K562 (cell line): ENCODE measurements at regions not wholly inside any gene's neighbourhood (a gene's known extent, or its start where the extent isn't known, plus 50 kb on each side); places are given as distances from the start of the nearest gene placed in this dataset.

Source experiments
- CXXC5 ChIP-seq: fragments of 250-450 bp; sonication (Bioruptor Pico); IDR thresholded peaks from 2 replicates; pipeline ENCODE4 v1.8.0; 2022; ENCODE audit warnings: inconsistent platforms, mild to moderate bottlenecking, moderate library complexity
- JUNB ChIP-seq: fragments of 450-650 bp; formaldehyde crosslinking; conservative IDR thresholded peaks from 2 replicates; pipeline ENCODE4 v1.4.0; 2020; ENCODE audit warnings: mild to moderate bottlenecking
- NFIC ChIP-seq: fragments of 450-650 bp; IDR thresholded peaks from 2 replicates; pipeline ENCODE4 v1.6.1; 2017; ENCODE audit warnings: mild to moderate bottlenecking, inconsistent platforms
- REST ChIP-seq, 2 experiments: fragments of 450-650 bp; formaldehyde crosslinking in 1 of 2; IDR thresholded peaks; 2 replicates each; pipeline versions ENCODE4 v1.4.0 to v1.6.1; 2014 to 2020; ENCODE audit warnings: mild to moderate bottlenecking in 2 of 2, borderline replicate concordance in 1 of 2, low read depth in 1 of 2
- SMAD4 ChIP-seq: fragments of 250-450 bp; sonication (Bioruptor Pico); conservative IDR thresholded peaks from 2 replicates; pipeline ENCODE4 v1.8.0; 2021; ENCODE audit warnings: inconsistent platforms, mild to moderate bottlenecking, moderate library complexity
- ZNF444 ChIP-seq: fragments of 250-450 bp; sonication (Bioruptor Pico); IDR thresholded peaks from 2 replicates; pipeline ENCODE4 v1.4.0; 2020; ENCODE audit warnings: mild to moderate bottlenecking, moderate library complexity
- TF ChIP-seq, protein P1 (sequence below), 3 experiments: IDR thresholded peaks in 2 of 3; conservative IDR thresholded peaks in 1 of 3; 2 replicates each; pipeline ENCODE4 v1.5.1; 2011 to 2012; ENCODE audit warnings: low read length in 3 of 3, mild to moderate bottlenecking in 3 of 3, control low read depth in 2 of 3, improper control_type of control experiment in 1 of 3, inconsistent platforms in 1 of 3, low read depth in 1 of 3, mixed read lengths in 1 of 3, moderate library complexity in 1 of 3; ENCODE audit not compliant: insufficient read depth in 2 of 3
- TF ChIP-seq, protein P2 (sequence below): fragments of 250-450 bp; sonication (Bioruptor Pico); IDR thresholded peaks from 2 replicates; pipeline ENCODE4 v1.8.0; 2022; ENCODE audit warnings: inconsistent platforms
- TF ChIP-seq, protein P3 (sequence below): fragments of 450-650 bp; conservative IDR thresholded peaks from 2 replicates; pipeline ENCODE4 v1.6.1; 2016; ENCODE audit warnings: missing genetic modification characterization, low read depth, mild to moderate bottlenecking, missing compliant biosample characterization, moderate library complexity

GRCh38 chr7:69038915-69039314 lies 559.4 kb upstream of the AUTS2 start:
- TF ChIP-seq ZNF444 (CRISPR knock-in tag) (no peak), SMAD4 (no peak), REST (IDR thresholded peaks at IDR 0.05; ENCODE audit: borderline replicate concordance) (no peak), REST (CRISPR knock-in tag; IDR thresholded peaks at IDR 0.05; ENCODE audit: low read depth) (no peak), NFIC (no peak), JUNB (CRISPR knock-in tag) (no peak), CXXC5 (CRISPR knock-in tag) (no peak)
- TF ChIP-seq, protein P1, sequence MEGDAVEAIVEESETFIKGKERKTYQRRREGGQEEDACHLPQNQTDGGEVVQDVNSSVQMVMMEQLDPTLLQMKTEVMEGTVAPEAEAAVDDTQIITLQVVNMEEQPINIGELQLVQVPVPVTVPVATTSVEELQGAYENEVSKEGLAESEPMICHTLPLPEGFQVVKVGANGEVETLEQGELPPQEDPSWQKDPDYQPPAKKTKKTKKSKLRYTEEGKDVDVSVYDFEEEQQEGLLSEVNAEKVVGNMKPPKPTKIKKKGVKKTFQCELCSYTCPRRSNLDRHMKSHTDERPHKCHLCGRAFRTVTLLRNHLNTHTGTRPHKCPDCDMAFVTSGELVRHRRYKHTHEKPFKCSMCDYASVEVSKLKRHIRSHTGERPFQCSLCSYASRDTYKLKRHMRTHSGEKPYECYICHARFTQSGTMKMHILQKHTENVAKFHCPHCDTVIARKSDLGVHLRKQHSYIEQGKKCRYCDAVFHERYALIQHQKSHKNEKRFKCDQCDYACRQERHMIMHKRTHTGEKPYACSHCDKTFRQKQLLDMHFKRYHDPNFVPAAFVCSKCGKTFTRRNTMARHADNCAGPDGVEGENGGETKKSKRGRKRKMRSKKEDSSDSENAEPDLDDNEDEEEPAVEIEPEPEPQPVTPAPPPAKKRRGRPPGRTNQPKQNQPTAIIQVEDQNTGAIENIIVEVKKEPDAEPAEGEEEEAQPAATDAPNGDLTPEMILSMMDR (IDR thresholded peaks at IDR 0.05 in 2 of 3, conservative IDR thresholded peaks at IDR 0.05 in 1 of 3; ENCODE audit: insufficient read depth in 2 of 3, low read depth in 1 of 3, low read length in 3 of 3) = no peak
- TF ChIP-seq, protein P2, sequence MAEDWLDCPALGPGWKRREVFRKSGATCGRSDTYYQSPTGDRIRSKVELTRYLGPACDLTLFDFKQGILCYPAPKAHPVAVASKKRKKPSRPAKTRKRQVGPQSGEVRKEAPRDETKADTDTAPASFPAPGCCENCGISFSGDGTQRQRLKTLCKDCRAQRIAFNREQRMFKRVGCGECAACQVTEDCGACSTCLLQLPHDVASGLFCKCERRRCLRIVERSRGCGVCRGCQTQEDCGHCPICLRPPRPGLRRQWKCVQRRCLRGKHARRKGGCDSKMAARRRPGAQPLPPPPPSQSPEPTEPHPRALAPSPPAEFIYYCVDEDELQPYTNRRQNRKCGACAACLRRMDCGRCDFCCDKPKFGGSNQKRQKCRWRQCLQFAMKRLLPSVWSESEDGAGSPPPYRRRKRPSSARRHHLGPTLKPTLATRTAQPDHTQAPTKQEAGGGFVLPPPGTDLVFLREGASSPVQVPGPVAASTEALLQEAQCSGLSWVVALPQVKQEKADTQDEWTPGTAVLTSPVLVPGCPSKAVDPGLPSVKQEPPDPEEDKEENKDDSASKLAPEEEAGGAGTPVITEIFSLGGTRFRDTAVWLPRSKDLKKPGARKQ (CRISPR knock-in tag) = no peak
- TF ChIP-seq, protein P3, sequence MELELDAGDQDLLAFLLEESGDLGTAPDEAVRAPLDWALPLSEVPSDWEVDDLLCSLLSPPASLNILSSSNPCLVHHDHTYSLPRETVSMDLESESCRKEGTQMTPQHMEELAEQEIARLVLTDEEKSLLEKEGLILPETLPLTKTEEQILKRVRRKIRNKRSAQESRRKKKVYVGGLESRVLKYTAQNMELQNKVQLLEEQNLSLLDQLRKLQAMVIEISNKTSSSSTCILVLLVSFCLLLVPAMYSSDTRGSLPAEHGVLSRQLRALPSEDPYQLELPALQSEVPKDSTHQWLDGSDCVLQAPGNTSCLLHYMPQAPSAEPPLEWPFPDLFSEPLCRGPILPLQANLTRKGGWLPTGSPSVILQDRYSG (tag) = no peak
